ENCODE measurements at regions not wholly inside any gene's neighbourhood (a gene's known extent, or its start where the extent isn't known, plus 50 kb on each side); places are given as distances from the start of the nearest gene placed in this dataset.
"Not testable (repeated sequence)": the region's sequence is repeated elsewhere in the genome, so short reads cannot be mapped to it uniquely, and the experiment has no call there.

DNA sequence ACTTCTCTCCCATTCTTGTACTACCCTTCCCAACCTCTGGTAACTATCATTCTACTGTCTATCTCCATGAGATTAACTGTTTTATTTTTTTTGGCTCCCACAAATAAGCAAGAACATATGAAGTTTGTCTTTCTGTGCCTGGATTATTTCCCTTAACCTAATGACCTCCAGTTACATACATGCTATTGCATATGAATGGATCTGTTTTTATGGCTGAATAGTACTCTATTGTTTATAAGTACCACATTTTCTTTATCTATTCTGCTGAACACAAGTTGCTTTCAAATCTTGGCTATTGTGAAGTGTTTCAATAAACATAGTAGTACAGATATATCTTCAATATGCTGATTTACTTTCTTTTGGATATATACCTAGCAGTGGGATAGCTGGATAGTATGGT, 376.6 kb upstream of the KCND2 start:
- H3K4me3 ChIP-seq (ENCODE audit: low read depth, low read length), result no peak overlapping the region
- TF ChIP-seq, protein P1, sequence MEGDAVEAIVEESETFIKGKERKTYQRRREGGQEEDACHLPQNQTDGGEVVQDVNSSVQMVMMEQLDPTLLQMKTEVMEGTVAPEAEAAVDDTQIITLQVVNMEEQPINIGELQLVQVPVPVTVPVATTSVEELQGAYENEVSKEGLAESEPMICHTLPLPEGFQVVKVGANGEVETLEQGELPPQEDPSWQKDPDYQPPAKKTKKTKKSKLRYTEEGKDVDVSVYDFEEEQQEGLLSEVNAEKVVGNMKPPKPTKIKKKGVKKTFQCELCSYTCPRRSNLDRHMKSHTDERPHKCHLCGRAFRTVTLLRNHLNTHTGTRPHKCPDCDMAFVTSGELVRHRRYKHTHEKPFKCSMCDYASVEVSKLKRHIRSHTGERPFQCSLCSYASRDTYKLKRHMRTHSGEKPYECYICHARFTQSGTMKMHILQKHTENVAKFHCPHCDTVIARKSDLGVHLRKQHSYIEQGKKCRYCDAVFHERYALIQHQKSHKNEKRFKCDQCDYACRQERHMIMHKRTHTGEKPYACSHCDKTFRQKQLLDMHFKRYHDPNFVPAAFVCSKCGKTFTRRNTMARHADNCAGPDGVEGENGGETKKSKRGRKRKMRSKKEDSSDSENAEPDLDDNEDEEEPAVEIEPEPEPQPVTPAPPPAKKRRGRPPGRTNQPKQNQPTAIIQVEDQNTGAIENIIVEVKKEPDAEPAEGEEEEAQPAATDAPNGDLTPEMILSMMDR (IDR thresholded peaks at IDR 0.05; ENCODE audit: insufficient read depth, low read length, poor library complexity, severe bottlenecking), result no peak
- no peaks in the 10 kb centered on the region for H3K27me3 ChIP-seq (ENCODE audit: control insufficient read depth, insufficient read depth, low read length)
- H3K36me3 ChIP-seq (ENCODE audit: control insufficient read depth, insufficient read depth, low read length), result no peaks in the 10 kb centered on the region
- DNase-seq (ENCODE audit: low read depth), result no peak

DNA sequence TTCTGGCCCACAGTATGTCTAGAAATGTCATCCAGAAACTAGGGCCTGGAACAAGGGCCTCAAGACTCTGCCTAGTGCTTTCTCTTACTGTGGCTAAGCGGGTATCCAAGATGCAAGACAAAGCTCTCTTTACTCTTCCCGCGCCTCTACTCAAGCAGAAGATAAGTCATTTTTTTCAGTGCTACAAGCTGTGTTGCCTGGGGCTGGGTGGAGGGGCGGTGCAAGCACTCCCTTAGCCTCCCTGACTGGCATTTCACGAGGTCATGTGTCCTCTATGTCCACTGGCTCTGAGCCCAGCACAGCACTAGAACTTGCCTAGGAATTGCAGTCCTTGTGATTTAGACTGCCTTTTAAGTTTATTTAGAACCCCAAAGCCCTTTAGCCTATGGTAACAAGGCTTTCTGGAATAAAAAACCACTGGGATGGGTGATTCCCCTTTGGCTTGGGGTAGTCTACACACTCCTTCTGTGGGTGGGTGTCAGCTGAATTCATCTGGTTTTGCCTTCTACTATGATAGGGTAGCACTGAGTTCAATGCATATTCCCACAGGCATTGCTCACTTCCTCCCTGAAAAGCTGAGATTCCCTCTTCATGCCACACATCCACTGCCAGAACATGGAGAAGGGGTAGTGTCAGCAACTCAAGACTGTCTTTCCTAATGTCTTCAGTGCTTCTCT, 371.8 kb upstream of the KCND2 start:
- Histone ChIP-seq H3K36me3 (ENCODE audit: control insufficient read depth, insufficient read depth, low read length) (no peaks in the 10 kb centered on the region), H3K4me3 (ENCODE audit: low read depth, low read length) (no peak overlapping the region), H3K27me3 (ENCODE audit: control insufficient read depth, insufficient read depth, low read length) (no peaks in the 10 kb centered on the region)
- TF ChIP-seq, protein P1 (IDR thresholded peaks at IDR 0.05; ENCODE audit: insufficient read depth, low read length, poor library complexity, severe bottlenecking), result no peak
- DNase-seq (ENCODE audit: low read depth), result no peak

DNA sequence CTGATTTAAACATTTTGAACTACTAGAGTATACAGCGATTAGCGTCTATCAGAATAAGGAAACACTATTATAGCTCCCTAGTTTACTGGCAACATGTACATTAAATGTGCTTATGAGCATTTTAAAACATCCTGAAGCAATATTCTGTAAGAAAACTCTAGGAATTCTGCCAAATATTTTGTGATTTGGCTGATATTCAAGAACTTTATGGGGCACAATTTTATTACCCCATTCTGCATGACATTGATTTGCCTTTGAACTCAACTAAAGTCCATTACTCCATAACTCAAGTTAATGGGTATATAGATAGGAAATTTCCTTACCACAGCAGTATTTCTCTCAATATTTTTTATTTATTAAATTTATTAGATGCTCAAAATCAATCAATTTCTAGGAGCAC, 369.9 kb upstream of the KCND2 start:
- no peaks in the 10 kb centered on the region for H3K27me3 ChIP-seq (ENCODE audit: control insufficient read depth, insufficient read depth, low read length)
- H3K4me3 ChIP-seq (ENCODE audit: low read depth, low read length), result no peak overlapping the region
- no peaks in the 10 kb centered on the region for H3K36me3 ChIP-seq (ENCODE audit: control insufficient read depth, insufficient read depth, low read length)
- TF ChIP-seq, protein P1 (IDR thresholded peaks at IDR 0.05; ENCODE audit: insufficient read depth, low read length, poor library complexity, severe bottlenecking), result no peak
- no peak for DNase-seq (ENCODE audit: low read depth)

DNA sequence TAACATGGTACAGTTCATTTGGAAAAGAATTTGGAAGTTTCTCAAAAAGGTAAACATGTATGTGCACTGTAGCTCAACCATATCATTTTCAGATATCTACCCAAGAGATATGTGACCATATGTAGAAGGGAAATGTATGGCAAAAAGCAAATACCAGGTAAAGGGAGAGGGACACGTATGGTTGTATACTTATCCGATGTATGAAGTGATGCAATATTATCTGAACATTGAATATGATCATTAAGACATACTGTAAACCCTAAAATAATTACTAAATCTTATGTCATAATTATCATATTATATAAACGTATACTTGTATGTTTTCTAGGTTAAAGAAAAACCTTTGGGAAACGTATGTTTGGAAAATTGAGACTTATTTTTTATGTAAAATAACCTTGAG, 367.5 kb upstream of the KCND2 start:
- no peak overlapping the region for H3K4me3 ChIP-seq (ENCODE audit: low read depth, low read length)
- H3K27me3 ChIP-seq (ENCODE audit: control insufficient read depth, insufficient read depth, low read length), result no peaks in the 10 kb centered on the region
- H3K36me3 ChIP-seq (ENCODE audit: control insufficient read depth, insufficient read depth, low read length), result no peaks in the 10 kb centered on the region
- DNase-seq (ENCODE audit: low read depth), result no peak
- TF ChIP-seq, protein P1 (IDR thresholded peaks at IDR 0.05; ENCODE audit: insufficient read depth, low read length, poor library complexity, severe bottlenecking), result no peak

DNA sequence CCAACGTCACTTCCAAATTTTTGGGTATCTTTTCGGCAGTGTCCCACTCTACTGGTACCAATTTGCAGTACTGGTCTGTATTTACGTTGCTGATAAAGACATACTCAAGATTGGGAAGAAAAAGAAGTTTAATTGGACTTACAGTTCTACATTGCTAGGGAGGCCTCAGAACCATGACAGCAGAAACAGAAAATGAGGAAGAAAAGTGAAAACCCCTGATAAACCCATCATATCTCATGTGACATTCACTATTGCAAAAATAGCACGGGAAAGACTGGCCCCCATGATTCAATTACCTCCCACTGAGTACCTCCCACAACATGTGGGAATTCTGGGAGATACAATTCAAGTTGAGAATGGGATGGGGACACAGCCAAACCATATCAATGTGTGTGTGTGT, 364.0 kb upstream of the KCND2 start:
- DNase-seq (ENCODE audit: low read depth), result no peak
- TF ChIP-seq, protein P1 (IDR thresholded peaks at IDR 0.05; ENCODE audit: insufficient read depth, low read length, poor library complexity, severe bottlenecking), result no peak
- no peaks in the 10 kb centered on the region for H3K27me3 ChIP-seq (ENCODE audit: control insufficient read depth, insufficient read depth, low read length)
- H3K4me3 ChIP-seq (ENCODE audit: low read depth, low read length), result no peak overlapping the region
- no peaks in the 10 kb centered on the region for H3K36me3 ChIP-seq (ENCODE audit: control insufficient read depth, insufficient read depth, low read length)

DNA sequence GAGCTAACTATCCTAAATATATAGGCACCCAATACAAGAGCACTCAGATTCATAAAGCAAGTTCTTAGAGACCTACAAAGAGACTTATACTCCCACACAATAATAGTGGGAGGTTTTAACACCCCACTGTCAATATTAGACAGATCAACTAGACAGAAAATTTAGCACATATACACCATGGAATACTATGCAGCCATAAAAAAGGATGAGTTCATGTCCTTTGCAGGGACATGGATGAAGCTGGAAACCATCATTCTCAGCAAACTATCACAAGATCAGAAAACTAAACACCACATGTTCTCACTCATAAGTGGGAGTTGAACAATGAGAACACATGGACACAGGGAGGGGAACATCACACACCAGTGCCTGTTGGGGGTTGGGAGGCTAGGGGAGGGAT, 358.9 kb upstream of the KCND2 start:
- not testable (repeated sequence) for H3K4me3 ChIP-seq (ENCODE audit: low read depth, low read length); DNase-seq (ENCODE audit: low read depth); H3K27me3 ChIP-seq (ENCODE audit: control insufficient read depth, insufficient read depth, low read length); H3K36me3 ChIP-seq (ENCODE audit: control insufficient read depth, insufficient read depth, low read length)
